Endodermal cell (in vitro differentiated cells): ENCODE measurements at regions not wholly inside any gene's neighbourhood (a gene's known extent, or its start where the extent isn't known, plus 50 kb on each side); places are given as distances from the start of the nearest gene placed in this dataset.

Experiments used
- DNase-seq: peaks from one replicate; pipeline ENCODE4 v3.0.0-alpha.2; 2017
- H3K27ac ChIP-seq: 2 replicates; pipeline ENCODE4 v1.5.1; 2013; ENCODE audit warnings: mild to moderate bottlenecking, low read depth, low read length, moderate library complexity
- H3K27me3 ChIP-seq: 2 replicates; pipeline ENCODE4 v1.6.1; 2013; ENCODE audit warnings: mild to moderate bottlenecking, low read length, moderate library complexity; ENCODE audit not compliant: insufficient read depth, control insufficient read depth, poor library complexity, severe bottlenecking
- H3K36me3 ChIP-seq: 2 replicates; pipeline ENCODE4 v1.7.0; 2013; ENCODE audit warnings: mild to moderate bottlenecking, low read length, moderate library complexity; ENCODE audit not compliant: control insufficient read depth, insufficient read depth
- H3K4me1 ChIP-seq: one replicate; pipeline ENCODE4 v1.7.0; 2013; ENCODE audit warnings: low read length; ENCODE audit not compliant: control insufficient read depth, insufficient read depth
- H3K4me3 ChIP-seq: 2 replicates; pipeline ENCODE4 v1.5.1; 2013; ENCODE audit warnings: mild to moderate bottlenecking, low read length, moderate library complexity
- H3K9ac ChIP-seq: 2 replicates; pipeline ENCODE4 v1.6.1; 2013; ENCODE audit warnings: mild to moderate bottlenecking, low read length, moderate library complexity; ENCODE audit not compliant: poor library complexity, severe bottlenecking; ENCODE audit errors: extremely low read depth
- H3K9me3 ChIP-seq: 2 replicates; pipeline ENCODE4 v1.6.1; 2013; ENCODE audit warnings: mild to moderate bottlenecking, low read length, moderate library complexity; ENCODE audit not compliant: control insufficient read depth
- H3K27ac Mint-ChIP-seq: 2 replicates; pipeline ENCODE4 v1.8.0; 2020; ENCODE audit warnings: mixed read lengths
- H3K27me3 Mint-ChIP-seq: 2 replicates; pipeline ENCODE4 v1.8.0; 2021; ENCODE audit warnings: mild to moderate bottlenecking, mixed read lengths; ENCODE audit not compliant: insufficient read depth
- H3K36me3 Mint-ChIP-seq: 2 replicates; pipeline ENCODE4 v1.8.0; 2020; ENCODE audit warnings: low read depth, mixed read lengths
- H3K4me1 Mint-ChIP-seq: 2 replicates; pipeline ENCODE4 v1.8.0; 2020; ENCODE audit warnings: mixed read lengths
- H3K4me3 Mint-ChIP-seq: 2 replicates; pipeline ENCODE4 v1.8.0; 2020; ENCODE audit warnings: mild to moderate bottlenecking, moderate library complexity, mixed read lengths
- H3K9me3 Mint-ChIP-seq: 2 replicates; pipeline ENCODE4 v1.8.0; 2020; ENCODE audit warnings: mild to moderate bottlenecking, mixed read lengths
- WGBS, 2 experiments: methylation state at CpG; one replicate each; pipeline versions ENCODE4 v1.1.5 to v1.1.7; 2013; ENCODE audit warnings: missing lambda C conversion rate in 2 of 2, mixed read lengths in 1 of 2; ENCODE audit not compliant: insufficient coverage in 1 of 2, insufficient read length in 1 of 2; 5-methylcytosine and 5-hydroxymethylcytosine counted together
- TF ChIP-seq, protein P1 (sequence below): fragments of 200-600 bp; sonication (generic); conservative IDR thresholded peaks from 2 replicates; pipeline ENCODE4 v1.5.0; 2021; ENCODE audit warnings: antibody characterized with exemption, mild to moderate bottlenecking

DNA sequence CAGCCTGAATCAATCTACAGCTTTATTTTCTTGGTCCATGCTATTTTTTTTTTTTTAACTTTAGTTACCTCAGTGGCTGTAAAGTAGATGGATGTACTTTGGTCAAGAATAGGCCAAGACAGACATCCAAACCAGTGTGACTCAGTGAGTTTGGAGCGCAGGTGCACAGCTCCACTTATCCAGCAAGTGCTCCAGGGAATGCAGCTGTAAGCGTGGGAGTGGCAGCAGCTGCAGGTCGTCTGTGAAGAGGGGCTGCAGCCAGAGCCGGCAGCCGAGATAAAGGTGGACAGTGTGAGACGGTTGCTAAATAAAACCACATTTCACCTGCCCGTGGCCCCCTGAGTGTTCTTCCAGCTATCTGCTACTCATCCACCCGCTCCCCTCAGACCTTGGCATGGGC, 1018.7 kb downstream of the AACS start:
- Mint-ChIP-seq H3K27ac (no peak overlapping the region), H3K27me3 (peaks cover 12% of the 10 kb centered on the region), H3K4me3 (no peak overlapping the region), H3K9me3 (peaks cover 23% of the 10 kb centered on the region), H3K36me3 (no peaks in the 10 kb centered on the region), H3K4me1 (no peaks in the 10 kb centered on the region)
- Histone ChIP-seq H3K27me3 (no peaks in the 10 kb centered on the region), H3K36me3 (no peaks in the 10 kb centered on the region), H3K9ac (no peak overlapping the region), H3K9me3 (peaks cover 9% of the 10 kb centered on the region), H3K4me3 (no peak overlapping the region), H3K27ac (no peak overlapping the region), H3K4me1 (no peaks in the 10 kb centered on the region)
- TF ChIP-seq, protein P1, sequence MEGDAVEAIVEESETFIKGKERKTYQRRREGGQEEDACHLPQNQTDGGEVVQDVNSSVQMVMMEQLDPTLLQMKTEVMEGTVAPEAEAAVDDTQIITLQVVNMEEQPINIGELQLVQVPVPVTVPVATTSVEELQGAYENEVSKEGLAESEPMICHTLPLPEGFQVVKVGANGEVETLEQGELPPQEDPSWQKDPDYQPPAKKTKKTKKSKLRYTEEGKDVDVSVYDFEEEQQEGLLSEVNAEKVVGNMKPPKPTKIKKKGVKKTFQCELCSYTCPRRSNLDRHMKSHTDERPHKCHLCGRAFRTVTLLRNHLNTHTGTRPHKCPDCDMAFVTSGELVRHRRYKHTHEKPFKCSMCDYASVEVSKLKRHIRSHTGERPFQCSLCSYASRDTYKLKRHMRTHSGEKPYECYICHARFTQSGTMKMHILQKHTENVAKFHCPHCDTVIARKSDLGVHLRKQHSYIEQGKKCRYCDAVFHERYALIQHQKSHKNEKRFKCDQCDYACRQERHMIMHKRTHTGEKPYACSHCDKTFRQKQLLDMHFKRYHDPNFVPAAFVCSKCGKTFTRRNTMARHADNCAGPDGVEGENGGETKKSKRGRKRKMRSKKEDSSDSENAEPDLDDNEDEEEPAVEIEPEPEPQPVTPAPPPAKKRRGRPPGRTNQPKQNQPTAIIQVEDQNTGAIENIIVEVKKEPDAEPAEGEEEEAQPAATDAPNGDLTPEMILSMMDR: no peak
- no peak for DNase-seq
- WGBS, 2 experiments: 88 to 100% methylated on average over 4 to 8 of the region's 8 CpGs

DNA sequence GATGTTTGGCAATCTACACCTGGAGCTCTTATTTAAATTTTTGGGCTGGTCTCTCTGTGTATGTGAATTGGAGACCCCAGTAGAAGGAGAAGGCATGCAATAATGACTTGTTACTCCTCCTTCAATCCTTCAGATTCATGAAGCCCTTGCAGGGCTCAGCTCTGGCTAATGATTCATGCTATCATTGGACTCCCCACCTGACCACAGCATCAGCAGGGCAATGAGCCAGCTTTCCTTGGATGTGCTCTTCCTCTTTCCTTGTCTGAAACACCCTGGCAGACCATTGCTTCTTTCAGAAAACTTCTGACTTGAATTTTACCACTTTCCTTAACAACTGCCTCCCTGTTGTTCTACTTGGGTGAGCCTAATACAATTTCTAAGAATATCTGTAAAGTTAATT, 1019.2 kb downstream of the AACS start:
- no peak overlapping the region for H3K4me3 Mint-ChIP-seq
- H3K4me3 ChIP-seq: no peak overlapping the region
- H3K27ac Mint-ChIP-seq: no peak overlapping the region
- H3K36me3 ChIP-seq: no peaks in the 10 kb centered on the region
- no peak overlapping the region for H3K27ac ChIP-seq
- no peak overlapping the region for H3K9ac ChIP-seq
- H3K9me3 Mint-ChIP-seq: peaks cover 23% of the 10 kb centered on the region
- H3K9me3 ChIP-seq: peaks cover 9% of the 10 kb centered on the region
- H3K4me1 Mint-ChIP-seq: no peaks in the 10 kb centered on the region
- no peaks in the 10 kb centered on the region for H3K4me1 ChIP-seq
- no peaks in the 10 kb centered on the region for H3K27me3 ChIP-seq
- H3K27me3 Mint-ChIP-seq: peaks cover 15% of the 10 kb centered on the region
- TF ChIP-seq, protein P1: no peak
- no peaks in the 10 kb centered on the region for H3K36me3 Mint-ChIP-seq
- DNase-seq: no peak

- no peaks in the 10 kb centered on the region for H3K4me1 Mint-ChIP-seq
These were observed 1021.0 kb downstream of the AACS start for GRCh38 chr12:126086242-126086641.

More at GRCh38 chr12:126086242-126086641, 1021.0 kb downstream of the AACS start:
- TF ChIP-seq, protein P1: no peak
- Histone ChIP-seq H3K9ac (no peak overlapping the region), H3K4me1 (no peaks in the 10 kb centered on the region), H3K9me3 (peaks cover 9% of the 10 kb centered on the region), H3K27me3 (no peaks in the 10 kb centered on the region), H3K36me3 (no peaks in the 10 kb centered on the region), H3K4me3 (no peak overlapping the region), H3K27ac (no peak overlapping the region)
- peaks cover 23% of the 10 kb centered on the region for H3K9me3 Mint-ChIP-seq
- H3K27ac Mint-ChIP-seq: no peak overlapping the region
- H3K4me3 Mint-ChIP-seq: no peak overlapping the region
- peaks cover 30% of the 10 kb centered on the region for H3K27me3 Mint-ChIP-seq
- 40 to 63% methylated on average over 3 of the region's 3 CpGs for WGBS, 2 experiments
- H3K36me3 Mint-ChIP-seq: no peaks in the 10 kb centered on the region
- no peak for DNase-seq
